Prostate gland (tissue), 2 donors: ENCODE measurements at regions not wholly inside any gene's neighbourhood (a gene's known extent, or its start where the extent isn't known, plus 50 kb on each side); places are given as distances from the start of the nearest gene placed in this dataset.
A peak's percentile ranks its signal among the peaks of the same experiment; 100 is the strongest.

Experiments used
- DNase-seq: peaks from one replicate; pipeline ENCODE4 v3.0.0-alpha.2; 2019; ENCODE audit warnings: low spot score
- H3K27ac ChIP-seq, 2 donors: fragments of 200-600 bp; sonication (generic); 2 replicates each; pipeline ENCODE4 v1.5.1; 2017 to 2019
- H3K27me3 ChIP-seq: fragments of 200-600 bp; sonication (generic); replicated peaks from 2 replicates; pipeline ENCODE4 v1.5.1; 2019; ENCODE audit not compliant: insufficient read depth
- H3K36me3 ChIP-seq, 2 donors: fragments of 200-600 bp; sonication (generic); 1 replicate in 1 of 2; 2 replicates in 1 of 2; pipeline versions ENCODE4 v1.5.1 to v1.8.1; 2017 to 2019
- H3K4me1 ChIP-seq: fragments of 200-600 bp; sonication (generic); replicated peaks from 2 replicates; pipeline ENCODE4 v1.5.1; 2019
- H3K4me3 ChIP-seq, 2 donors: fragments of 200-600 bp; sonication (generic); 2 replicates each; pipeline ENCODE4 v1.5.1; 2017 to 2019
- H3K9me3 ChIP-seq: fragments of 200-600 bp; sonication (generic); 2 replicates; pipeline ENCODE4 v1.5.1; 2017
- POLR2A ChIP-seq: fragments of 450-650 bp; IDR thresholded peaks from one replicate; pipeline ENCODE4 v1.6.1; 2016; ENCODE audit warnings: antibody characterized with exemption, mild to moderate bottlenecking
- POLR2AphosphoS5 ChIP-seq: sonication (generic); formaldehyde crosslinking; IDR thresholded peaks from one replicate; pipeline ENCODE4 v1.6.1; 2017; ENCODE audit warnings: antibody characterized with exemption
- WGBS: methylation state at CpG from one replicate; pipeline ENCODE4 v1.1.5; 2018; 5-methylcytosine and 5-hydroxymethylcytosine counted together
- intact Hi-C: fragments of 100-400 bp; cut with DNase I; formaldehyde crosslinking; loops from one replicate; pipeline ENCODE4 v1.14.2; 2022
- TF ChIP-seq, protein P1 (sequence below), 4 experiments: fragments of 200-600 bp in 2 of 4; fragments of 450-650 bp in 2 of 4; sonication (generic) in 2 of 4; IDR thresholded peaks; 1 replicate in 3 of 4; 2 replicates in 1 of 4; pipeline ENCODE4 v1.5.1; 2016 to 2019; ENCODE audit warnings: antibody characterized with exemption in 4 of 4, mild to moderate bottlenecking in 2 of 4, moderate library complexity in 2 of 4

DNA sequence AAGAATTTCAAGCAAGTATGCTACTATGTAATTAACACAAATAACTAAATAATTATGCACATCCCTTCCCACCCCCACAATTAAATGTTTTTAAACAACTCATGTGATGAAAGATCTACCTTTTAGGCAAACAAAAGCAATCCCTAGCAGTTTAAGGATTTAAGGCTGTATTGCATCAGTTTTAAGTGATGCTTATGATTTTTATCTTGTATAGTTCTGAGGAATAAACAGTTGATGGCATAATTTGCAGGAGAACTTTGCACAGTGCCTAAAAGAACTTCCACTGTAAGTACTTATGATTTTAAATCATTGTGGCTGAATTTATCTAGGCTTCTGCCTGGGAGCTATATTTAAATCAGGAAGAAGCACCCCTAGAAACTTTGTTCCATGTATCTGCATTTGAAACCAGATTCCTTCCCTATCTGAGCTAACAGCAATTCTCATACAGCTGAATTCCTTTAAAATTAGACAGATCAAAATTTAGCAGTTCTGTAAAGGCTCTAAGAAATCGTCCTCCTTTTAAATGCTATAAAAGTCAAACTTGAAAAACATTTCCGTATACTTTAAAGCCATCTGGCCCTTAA, 388.6 kb downstream of the BCAT1 start:
- Histone ChIP-seq H3K9me3 (no peaks in the 10 kb centered on the region), H3K27me3 (no peaks in the 10 kb centered on the region), H3K27ac (peak overlapping the region in 1 of 2 donors; percentile 67), H3K36me3 (no peaks in the 10 kb centered on the region), H3K4me1 (no peaks in the 10 kb centered on the region), H3K4me3 (no peak overlapping the region)
- intact Hi-C loops: no loop called here
- TF ChIP-seq, protein P1, sequence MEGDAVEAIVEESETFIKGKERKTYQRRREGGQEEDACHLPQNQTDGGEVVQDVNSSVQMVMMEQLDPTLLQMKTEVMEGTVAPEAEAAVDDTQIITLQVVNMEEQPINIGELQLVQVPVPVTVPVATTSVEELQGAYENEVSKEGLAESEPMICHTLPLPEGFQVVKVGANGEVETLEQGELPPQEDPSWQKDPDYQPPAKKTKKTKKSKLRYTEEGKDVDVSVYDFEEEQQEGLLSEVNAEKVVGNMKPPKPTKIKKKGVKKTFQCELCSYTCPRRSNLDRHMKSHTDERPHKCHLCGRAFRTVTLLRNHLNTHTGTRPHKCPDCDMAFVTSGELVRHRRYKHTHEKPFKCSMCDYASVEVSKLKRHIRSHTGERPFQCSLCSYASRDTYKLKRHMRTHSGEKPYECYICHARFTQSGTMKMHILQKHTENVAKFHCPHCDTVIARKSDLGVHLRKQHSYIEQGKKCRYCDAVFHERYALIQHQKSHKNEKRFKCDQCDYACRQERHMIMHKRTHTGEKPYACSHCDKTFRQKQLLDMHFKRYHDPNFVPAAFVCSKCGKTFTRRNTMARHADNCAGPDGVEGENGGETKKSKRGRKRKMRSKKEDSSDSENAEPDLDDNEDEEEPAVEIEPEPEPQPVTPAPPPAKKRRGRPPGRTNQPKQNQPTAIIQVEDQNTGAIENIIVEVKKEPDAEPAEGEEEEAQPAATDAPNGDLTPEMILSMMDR (IDR thresholded peaks at IDR 0.05): no peak
- TF ChIP-seq POLR2AphosphoS5: no peak
- TF ChIP-seq POLR2A: no peak
- WGBS: 28% methylated on average over 2 of the region's 2 CpGs
- no peak for DNase-seq

DNA sequence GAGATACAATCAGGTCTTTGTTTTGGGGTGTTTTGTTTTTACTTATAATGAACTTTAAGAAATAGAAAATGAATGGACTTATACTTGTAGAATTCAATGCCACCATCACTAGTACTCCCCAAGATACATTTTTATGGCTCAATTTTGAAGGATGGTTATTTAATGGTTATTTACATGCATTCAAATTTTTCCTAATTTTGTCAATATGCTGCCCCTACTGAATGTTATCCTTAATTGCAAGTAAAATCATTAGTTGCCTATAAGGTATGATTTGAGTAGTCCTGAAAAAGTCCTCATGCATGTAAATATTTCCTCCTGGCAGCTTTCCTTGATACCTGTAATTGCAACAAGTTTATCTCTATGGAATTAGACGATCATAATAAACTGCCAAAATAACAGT, 391.2 kb downstream of the BCAT1 start:
- H3K4me3 ChIP-seq: no peak overlapping the region
- no peaks in the 10 kb centered on the region for H3K9me3 ChIP-seq
- intact Hi-C loops: no loop called here
- no peaks in the 10 kb centered on the region for H3K4me1 ChIP-seq
- no peaks in the 10 kb centered on the region for H3K27me3 ChIP-seq
- TF ChIP-seq, protein P1 (IDR thresholded peaks at IDR 0.05): no peak
- TF ChIP-seq POLR2AphosphoS5: no peak
- H3K27ac ChIP-seq: no peak overlapping the region
- 93% methylated on average over 1 of the region's 1 CpG for WGBS
- no peak for DNase-seq
- no peaks in the 10 kb centered on the region for H3K36me3 ChIP-seq

DNA sequence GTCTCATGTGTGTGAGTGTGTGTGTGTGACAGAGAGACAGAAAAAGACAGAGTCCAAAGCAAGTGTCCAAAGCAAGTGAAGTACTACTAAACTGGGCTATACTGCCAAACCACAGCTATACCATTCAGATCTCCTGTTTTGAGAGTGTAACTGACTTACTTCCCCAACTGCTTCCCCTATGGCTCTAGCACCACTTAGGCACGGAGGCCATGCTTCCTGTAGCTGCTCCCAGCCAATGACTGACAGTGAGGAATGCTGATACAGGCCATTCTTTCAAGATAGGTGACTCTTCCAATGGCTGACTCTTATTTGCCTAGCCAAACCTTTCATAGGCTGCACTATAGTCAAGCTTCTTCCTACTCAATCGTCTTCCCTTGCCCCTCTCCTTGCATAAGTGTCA, 393.2 kb downstream of the BCAT1 start:
- intact Hi-C loops: no loop called here
- Histone ChIP-seq H3K27me3 (no peaks in the 10 kb centered on the region), H3K4me1 (no peaks in the 10 kb centered on the region), H3K36me3 (no peaks in the 10 kb centered on the region), H3K27ac (no peak overlapping the region), H3K4me3 (no peak overlapping the region), H3K9me3 (no peaks in the 10 kb centered on the region)
- 80% methylated on average over 2 of the region's 2 CpGs for WGBS
- no peak for DNase-seq
- TF ChIP-seq POLR2A: no peak
- no peak for TF ChIP-seq POLR2AphosphoS5
- TF ChIP-seq, protein P1 (IDR thresholded peaks at IDR 0.05): no peak

DNA sequence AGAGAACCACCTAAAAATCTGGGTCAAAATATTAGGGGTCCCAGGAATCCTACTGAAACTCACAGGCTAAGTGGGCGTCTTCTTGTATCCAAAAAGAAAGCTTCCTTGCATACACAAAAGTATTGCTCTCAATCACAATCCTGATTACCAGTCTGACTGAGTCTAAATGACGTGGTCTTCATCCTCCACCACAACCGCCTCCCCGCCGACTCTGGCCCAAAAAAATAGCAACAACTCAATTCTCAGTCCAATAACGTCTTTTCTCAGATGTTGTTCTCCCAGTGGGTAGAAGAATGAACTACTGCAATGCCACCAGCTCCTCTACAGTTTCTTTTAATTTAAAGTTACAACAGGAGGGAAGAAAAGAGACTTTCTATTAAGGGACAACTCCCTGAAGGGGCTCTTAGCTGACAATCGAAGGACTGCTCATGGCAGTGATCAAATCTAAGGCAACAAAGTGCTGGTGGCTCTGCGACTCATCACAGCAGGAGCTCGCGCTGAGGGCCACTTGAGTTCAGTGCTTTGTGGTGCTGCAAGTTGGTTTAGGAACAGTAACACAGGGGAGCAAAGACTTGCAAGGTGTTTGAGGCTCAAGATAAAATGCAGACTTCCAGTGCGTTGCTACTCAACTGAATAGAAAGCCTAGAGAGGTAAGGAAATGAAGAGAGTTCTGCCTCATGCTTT, 394.1 kb downstream of the BCAT1 start:
- TF ChIP-seq POLR2AphosphoS5 (no peak), POLR2A (no peak)
- TF ChIP-seq, protein P1 (IDR thresholded peaks at IDR 0.05): no peak
- Histone ChIP-seq H3K27ac (no peak overlapping the region), H3K27me3 (no peaks in the 10 kb centered on the region), H3K4me3 (no peak overlapping the region), H3K9me3 (no peaks in the 10 kb centered on the region), H3K36me3 (no peaks in the 10 kb centered on the region), H3K4me1 (no peaks in the 10 kb centered on the region)
- no peak for DNase-seq
- WGBS: 94% methylated on average over 11 of the region's 11 CpGs
- intact Hi-C loops: no loop called here

DNA sequence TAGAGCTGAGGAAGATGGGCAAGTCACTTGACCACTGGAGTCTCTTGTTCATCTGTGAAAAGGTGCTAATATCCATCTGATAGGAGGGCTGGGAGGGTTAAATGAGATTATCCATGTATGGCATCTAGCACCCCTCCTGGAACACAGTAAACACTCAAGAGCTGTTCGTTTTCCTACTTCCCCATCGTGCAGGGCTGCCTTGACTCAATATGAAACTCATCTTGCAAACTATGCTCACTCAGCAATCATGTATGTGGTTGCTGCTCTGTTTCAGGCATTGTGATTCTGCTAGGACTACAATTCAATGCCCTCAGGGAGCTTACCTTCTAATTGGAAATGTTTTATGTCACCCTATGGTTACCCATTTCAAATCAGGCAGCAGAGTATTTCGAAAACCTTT, 395.6 kb downstream of the BCAT1 start:
- no peaks in the 10 kb centered on the region for H3K36me3 ChIP-seq
- DNase-seq: no peak
- intact Hi-C loops: no loop called here
- H3K27ac ChIP-seq: no peak overlapping the region
- no peaks in the 10 kb centered on the region for H3K9me3 ChIP-seq
- H3K4me3 ChIP-seq: no peak overlapping the region
- H3K27me3 ChIP-seq: no peaks in the 10 kb centered on the region
- 95% methylated on average over 3 of the region's 3 CpGs for WGBS
- TF ChIP-seq, protein P1 (IDR thresholded peaks at IDR 0.05): no peak
- TF ChIP-seq POLR2A: no peak
- H3K4me1 ChIP-seq: no peaks in the 10 kb centered on the region
